ENCODE measurements at regions not wholly inside any gene's neighbourhood (a gene's known extent, or its start where the extent isn't known, plus 50 kb on each side); places are given as distances from the start of the nearest gene placed in this dataset.
"Not testable (repeated sequence)": the region's sequence is repeated elsewhere in the genome, so short reads cannot be mapped to it uniquely, and the experiment has no call there.

GRCh38 chr6:144360401-144360800, 75.3 kb downstream of the UTRN start:
- DNase-seq, result no peak

GRCh38 chr6:144361016-144361415, 75.9 kb downstream of the UTRN start:
- no peak for DNase-seq

DNA sequence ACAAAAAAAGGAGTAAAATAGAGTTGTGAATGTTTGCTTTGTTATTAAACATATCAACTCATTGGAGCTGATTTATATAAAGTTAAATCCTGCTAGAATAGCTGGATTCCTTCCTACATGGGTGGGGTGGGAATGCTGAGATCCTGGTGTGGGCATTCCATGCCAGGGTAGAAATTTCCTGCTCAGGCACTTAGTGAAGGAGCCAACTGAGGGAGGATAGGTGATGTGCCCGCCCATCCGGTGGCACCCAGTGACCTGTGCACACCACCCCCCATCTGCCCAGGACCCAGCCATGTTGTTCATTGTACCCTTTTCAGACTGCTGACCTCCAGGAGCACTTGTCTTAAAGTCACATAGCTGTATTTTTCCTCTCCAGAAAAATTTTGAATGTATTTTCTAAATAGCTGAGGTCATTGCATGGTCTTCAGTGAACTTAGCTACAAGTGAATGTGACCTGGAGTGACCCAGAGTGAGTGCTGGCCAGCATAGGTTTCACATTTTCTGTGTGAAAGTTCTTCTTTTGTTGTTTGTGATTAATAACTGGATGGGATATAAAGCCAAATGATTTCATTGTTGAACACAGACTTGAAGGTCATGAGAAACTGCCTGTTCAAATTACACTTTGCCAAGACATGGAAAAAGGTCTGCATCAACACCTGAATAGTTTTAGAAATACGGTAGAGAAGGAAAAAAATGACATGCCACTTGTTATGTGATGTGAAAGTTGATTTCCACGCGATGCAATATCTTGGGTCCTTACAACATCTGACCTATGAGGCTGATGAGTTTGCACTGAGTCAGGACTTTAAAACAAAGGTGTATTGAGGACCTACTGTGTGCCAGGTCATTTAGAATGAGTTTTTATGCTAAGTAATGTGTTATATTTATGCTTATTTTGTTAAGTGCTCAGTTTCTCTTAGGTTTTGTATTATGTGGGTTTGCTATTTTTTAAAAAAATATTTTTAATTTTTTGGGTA, 77.2 kb downstream of the UTRN start:
- no peak for DNase-seq

GRCh38 chr6:144364208-144364720, 79.1 kb downstream of the UTRN start:
- DNase-seq, result no peak

DNA sequence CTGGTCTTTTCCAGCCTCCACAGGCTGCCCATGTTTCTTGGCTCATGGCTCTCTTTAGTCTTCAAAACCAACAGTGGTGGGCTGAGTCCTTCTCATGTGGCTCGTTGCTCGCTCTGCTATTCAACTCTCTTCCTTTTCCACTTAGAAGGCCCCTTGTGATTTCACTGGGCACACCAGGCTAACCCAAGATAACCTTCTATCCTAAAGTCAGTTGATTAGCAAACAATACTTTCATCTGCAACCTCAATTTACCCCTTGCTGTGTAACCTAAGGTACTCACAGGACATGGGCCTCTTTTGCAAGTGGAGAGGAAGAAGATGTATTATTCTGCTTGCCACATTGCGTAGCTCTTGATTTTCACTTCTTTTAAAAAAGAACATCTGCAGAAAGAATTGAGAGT, 79.6 kb downstream of the UTRN start:
- no peak for DNase-seq

DNA sequence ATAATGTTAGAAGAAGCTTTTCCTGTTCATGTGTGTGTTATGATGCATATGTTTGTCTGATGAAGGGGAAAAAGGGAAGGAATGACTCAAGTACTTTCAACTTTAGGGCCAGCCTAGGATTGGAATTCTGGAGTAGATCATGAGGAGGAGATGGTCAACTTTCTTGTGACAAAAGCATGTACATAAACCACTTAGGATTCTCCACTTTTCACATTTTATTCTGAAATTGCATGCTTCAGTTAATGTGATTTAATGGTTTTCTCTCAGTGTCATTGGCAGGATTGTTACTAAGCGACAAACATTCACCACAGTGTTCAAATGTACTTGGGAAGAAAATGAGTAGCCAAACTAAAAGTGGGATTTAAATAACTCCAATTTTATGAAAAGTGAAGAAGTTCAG, 80.1 kb downstream of the UTRN start:
- no peak for DNase-seq

GRCh38 chr6:144369696-144370095, 84.6 kb downstream of the UTRN start:
- not testable (repeated sequence) for DNase-seq

- DNase-seq, result no peak
These were observed 87.0 kb downstream of the UTRN start for GRCh38 chr6:144372116-144372515.

DNA sequence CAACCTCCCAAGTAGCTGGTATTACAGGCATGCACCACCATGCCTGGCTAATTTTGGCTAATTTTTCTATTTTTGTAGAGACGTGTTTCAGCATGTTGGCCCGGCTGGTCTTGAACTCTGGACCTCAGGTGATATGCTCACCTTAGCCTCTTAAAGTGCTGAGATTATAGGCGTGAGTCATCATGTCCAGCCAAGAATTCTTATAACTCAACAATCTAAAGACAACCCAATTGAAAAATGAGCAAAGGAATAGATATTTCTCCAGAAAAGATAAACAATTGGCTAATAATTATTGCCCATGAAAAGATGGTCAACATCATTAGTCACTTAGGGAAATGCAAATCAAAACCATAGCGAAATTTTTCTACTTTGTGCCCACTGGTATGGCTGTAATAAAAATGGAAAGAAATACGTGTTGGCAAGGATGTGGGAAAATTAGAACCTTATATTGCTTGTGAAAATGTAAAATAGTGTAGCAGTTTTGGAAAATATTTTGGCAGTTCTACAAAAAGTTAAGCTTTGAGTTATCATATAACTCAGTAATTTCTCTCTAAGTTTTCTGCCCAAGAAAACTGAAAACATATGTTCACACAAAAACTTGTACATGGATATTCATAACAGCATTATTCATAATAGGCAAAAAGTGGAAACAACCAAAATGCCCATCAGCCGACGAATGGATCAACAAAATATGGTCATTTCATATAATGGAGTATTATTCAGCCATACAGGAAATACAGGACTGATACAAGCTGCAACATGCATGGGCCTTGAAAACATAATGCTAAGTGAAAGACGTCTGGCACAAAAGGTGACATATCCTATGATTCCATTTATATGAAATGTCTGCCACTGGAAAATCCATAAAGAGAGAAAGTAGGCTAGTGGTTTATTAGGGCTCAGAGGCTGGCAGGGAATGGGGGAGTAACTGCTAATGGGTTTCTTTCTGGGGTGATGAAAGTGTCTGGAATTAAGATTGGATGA, 87.8 kb downstream of the UTRN start:
- DNase-seq, result no peak

DNA sequence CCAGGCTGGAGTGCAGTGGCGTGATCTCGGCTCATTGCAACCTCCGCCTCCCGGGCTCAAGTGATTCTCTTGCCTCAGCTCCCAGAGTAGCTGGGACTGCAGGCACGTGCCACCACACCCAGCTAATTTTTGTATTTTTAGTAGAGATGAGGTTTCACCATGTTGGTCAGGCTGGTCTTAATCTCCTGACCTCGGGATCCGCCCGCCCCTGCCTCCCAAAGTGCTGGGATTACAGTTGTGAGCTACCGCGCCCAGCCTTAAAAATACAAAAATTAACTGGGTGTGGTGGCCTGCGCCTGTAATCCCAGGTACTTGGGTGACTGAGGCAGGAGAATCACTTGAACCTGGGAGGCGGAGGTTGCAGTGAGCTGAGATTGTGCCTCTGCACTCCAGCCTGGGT, 89.4 kb downstream of the UTRN start:
- DNase-seq, result not testable (repeated sequence)

DNA sequence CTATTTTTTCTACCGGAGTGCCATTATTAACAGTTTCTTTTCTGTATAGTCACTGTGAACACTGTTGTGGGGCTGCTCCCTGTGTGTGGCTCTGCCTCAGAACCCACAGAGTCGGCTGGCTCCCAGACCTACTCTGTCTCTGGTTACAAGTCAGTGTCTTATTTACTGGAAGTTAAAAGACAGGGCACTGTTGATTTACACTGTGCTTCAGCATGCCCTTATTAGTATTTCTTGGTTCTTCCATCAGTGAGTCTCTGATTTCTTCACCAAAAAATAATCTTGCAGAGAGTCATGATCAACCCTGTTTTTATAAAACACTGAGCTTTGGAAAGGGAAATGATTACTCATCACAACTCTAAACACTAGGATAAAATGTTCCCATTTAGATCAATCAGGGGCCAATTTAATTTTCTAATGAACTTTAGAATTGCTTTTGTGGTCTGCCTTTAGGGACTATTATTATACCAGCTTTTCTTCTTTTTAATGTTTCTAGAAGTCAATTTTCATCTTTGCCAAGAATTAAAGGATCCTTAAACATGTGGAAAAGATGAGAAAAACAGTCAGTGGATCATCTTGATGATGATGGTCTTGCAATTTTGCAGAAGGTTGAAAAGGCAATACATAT, 92.6 kb downstream of the UTRN start:
- DNase-seq, result no peak

DNA sequence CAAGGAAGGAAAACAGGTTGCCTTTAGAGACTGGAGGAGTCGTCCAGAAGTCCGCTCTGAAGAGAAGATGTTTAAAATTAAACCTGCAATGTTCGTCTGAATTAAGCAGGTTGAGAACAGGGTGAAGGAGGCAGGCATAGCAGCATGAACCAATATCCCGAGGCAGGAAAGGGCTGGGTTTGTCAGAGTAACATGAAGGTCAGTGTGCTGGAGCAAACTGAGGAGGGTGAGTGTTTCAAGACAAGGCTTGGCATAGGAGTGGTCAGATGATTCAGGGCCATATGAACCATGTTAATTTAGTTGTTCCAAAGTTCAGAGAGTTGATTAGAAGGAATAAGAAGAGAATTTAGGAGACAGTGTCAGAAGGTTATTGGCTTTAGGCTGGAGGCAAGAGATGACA, 93.3 kb downstream of the UTRN start:
- no peak for DNase-seq

DNA sequence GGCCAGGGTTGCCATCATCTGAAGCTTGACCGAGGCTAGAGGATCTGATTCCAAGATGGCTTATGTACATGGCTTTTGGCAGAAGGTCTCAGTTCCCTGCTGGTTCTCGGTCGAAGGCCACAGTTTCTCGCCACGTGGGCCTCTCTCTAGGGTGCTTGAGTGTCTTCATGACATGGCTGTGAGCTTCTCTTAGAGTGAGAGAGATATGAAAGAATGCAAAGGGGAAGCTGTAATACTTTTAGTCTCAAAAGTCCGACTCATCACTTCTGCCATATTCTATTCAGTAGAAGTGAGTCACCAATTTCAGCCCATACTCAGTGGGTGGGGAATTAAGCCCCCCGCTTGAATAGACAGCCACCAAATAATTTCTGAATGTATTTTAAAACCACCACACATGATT, 94.2 kb downstream of the UTRN start:
- DNase-seq, result no peak

DNA sequence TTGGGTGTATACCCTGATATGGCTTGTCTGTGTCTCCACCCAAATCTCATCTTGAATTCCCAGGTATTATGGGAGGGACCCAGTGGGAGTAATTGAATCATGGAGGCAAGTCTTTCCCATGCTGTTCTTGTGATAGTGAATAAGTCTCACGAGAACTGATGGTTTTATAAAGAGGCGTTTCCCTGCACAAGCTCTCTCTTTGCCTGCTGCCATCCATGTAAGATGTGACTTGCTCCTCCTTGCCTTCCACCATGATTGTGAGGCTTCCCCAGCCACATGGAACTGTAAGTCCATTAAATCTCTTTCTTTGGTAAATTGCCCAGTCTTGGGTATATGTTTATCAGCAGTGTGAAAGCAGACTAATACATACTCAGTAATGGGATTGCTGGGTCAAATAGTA, 96.4 kb downstream of the UTRN start:
- not testable (repeated sequence) for DNase-seq

- DNase-seq, result no peak
These were observed 98.2 kb downstream of the UTRN start for GRCh38 chr6:144383336-144383735.

- no peak for DNase-seq
These were observed 99.3 kb downstream of the UTRN start for GRCh38 chr6:144384427-144384826.

- not testable (repeated sequence) for DNase-seq
These were observed 104.3 kb downstream of the UTRN start for GRCh38 chr6:144389474-144389873.

DNA sequence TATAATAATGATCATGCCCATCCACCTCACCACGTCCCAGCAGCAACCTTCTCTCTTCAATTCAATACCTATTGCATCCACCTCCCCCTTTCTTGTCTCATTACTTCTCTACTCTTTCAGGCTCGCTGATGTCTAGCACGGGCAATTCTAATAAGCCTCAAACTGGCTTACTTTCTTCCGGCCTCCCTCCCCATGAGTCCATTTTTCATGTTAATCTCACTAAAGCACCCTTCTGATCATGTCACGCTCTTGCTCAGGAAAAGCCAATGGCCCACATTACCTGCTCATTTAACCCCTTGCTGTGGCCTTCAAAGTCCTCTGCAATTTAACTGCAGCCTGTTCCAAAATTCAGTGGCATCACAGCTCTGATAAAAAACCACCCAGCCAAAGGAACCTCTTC, 105.1 kb downstream of the UTRN start:
- DNase-seq, result no peak

- no peak for DNase-seq
These were observed 105.8 kb downstream of the UTRN start for GRCh38 chr6:144390886-144391285.

GRCh38 chr6:144392536-144392935, 107.4 kb downstream of the UTRN start:
- no peak for DNase-seq

DNA sequence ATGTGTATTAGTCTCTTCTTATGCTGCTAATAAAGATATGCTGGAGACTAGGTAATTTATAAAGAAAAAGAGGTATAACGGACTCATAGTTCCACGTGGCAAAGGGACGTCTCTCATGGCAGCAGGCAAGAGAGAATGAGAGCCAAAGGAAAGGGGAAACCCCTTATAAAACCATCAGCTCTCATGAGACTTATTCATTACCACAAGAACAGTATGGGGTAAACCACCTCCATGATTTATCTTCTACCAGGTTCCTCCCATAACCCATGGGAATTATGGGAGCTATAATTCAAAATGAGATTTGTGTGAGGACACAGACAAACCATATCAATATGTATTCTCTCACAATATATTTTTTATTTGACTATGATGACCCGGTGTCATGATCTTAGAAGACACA, 109.1 kb downstream of the UTRN start:
- no peak for DNase-seq

GRCh38 chr6:144395014-144395413, 109.9 kb downstream of the UTRN start:
- DNase-seq, result no peak

DNA sequence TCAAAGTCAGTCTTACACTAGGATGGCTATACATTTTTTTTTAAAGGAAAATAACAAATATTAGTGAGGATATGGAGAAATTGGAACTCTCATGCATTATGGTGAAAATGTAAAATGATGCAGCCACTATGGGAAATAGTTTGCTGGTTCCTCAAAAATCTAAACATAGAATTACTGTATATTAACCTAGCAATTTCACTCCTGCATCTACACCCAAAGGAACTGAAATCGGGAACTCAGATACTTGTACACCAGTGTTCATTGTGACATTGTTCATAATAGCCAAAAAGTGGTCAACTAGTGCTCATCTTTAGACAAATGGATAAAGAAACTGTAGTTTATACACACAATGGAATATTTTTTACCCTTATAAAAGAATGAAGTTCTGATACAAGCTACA, 110.7 kb downstream of the UTRN start:
- no peak for DNase-seq
